ENCODE measurements at regions not wholly inside any gene's neighbourhood (a gene's known extent, or its start where the extent isn't known, plus 50 kb on each side); places are given as distances from the start of the nearest gene placed in this dataset.

GRCh38 chr2:60614319-60614718 lies 60.9 kb upstream of the BCL11A start:
- intact Hi-C loops (cut with micrococcal nuclease): no loop called here
- no peak for DNase-seq
- no peaks in the 10 kb centered on the region for H3K4me1 Mint-ChIP-seq
- H3K27ac Mint-ChIP-seq: no peak overlapping the region
- ChIA-PET CTCF (no interaction called here), POLR2A (no interaction called here)
- no peaks in the 10 kb centered on the region for H3K36me3 Mint-ChIP-seq (ENCODE audit: low read depth)
- no peak overlapping the region for H3K4me3 Mint-ChIP-seq
- H3K27me3 Mint-ChIP-seq: peaks cover 13% of the 10 kb centered on the region
- ATAC-seq (ENCODE audit: low read depth): no peak
- no peaks in the 10 kb centered on the region for H3K9me3 Mint-ChIP-seq
- TF ChIP-seq CTCF (IDR thresholded peaks at IDR 0.05): no peak

- ATAC-seq (ENCODE audit: low read depth): no peak
- Mint-ChIP-seq H3K36me3 (ENCODE audit: low read depth) (no peaks in the 10 kb centered on the region), H3K27me3 (peaks cover 22% of the 10 kb centered on the region), H3K4me3 (no peak overlapping the region), H3K27ac (no peak overlapping the region), H3K4me1 (no peaks in the 10 kb centered on the region), H3K9me3 (no peaks in the 10 kb centered on the region)
- intact Hi-C loops (cut with micrococcal nuclease): no loop called here
- CTCF ChIA-PET: no interaction called here
- no peak for TF ChIP-seq CTCF (IDR thresholded peaks at IDR 0.05)
- POLR2A ChIA-PET: no interaction called here
- no peak for DNase-seq
Measured at GRCh38 chr2:60621688-60622429, 68.4 kb upstream of the BCL11A start.

- no peak for DNase-seq
- ATAC-seq (ENCODE audit: low read depth): no peak
- POLR2A ChIA-PET: interaction anchor here (0.5 kb wide), 1 partner anchor 839 kb away, joined by 6 read pairs; no protein-coding TSS in a partner anchor
- CTCF ChIA-PET: no interaction called here
- H3K36me3 Mint-ChIP-seq (ENCODE audit: low read depth): no peaks in the 10 kb centered on the region
- H3K4me1 Mint-ChIP-seq: no peaks in the 10 kb centered on the region
- H3K4me3 Mint-ChIP-seq: no peak overlapping the region
- H3K27ac Mint-ChIP-seq: no peak overlapping the region
- H3K27me3 Mint-ChIP-seq: peaks cover 23% of the 10 kb centered on the region
- intact Hi-C loops (cut with micrococcal nuclease): no loop called here
- no peak for TF ChIP-seq CTCF (IDR thresholded peaks at IDR 0.05)
- H3K9me3 Mint-ChIP-seq: no peaks in the 10 kb centered on the region
Measured at GRCh38 chr2:60623040-60623439, 69.6 kb upstream of the BCL11A start.

- Mint-ChIP-seq H3K4me3 (no peak overlapping the region), H3K27me3 (peaks cover 27% of the 10 kb centered on the region), H3K27ac (no peak overlapping the region), H3K9me3 (no peaks in the 10 kb centered on the region), H3K36me3 (ENCODE audit: low read depth) (no peaks in the 10 kb centered on the region), H3K4me1 (no peaks in the 10 kb centered on the region)
- intact Hi-C loops (cut with micrococcal nuclease): no loop called here
- ChIA-PET POLR2A (no interaction called here), CTCF (no interaction called here)
- no peak for ATAC-seq (ENCODE audit: low read depth)
- TF ChIP-seq CTCF (IDR thresholded peaks at IDR 0.05): no peak
- no peak for DNase-seq
Measured at GRCh38 chr2:60627412-60627811, 74.0 kb upstream of the BCL11A start.

GRCh38 chr2:60628026-60628425 lies 74.6 kb upstream of the BCL11A start:
- no peak overlapping the region for H3K4me3 Mint-ChIP-seq
- intact Hi-C loops (cut with micrococcal nuclease): no loop called here
- TF ChIP-seq CTCF (IDR thresholded peaks at IDR 0.05): no peak
- POLR2A ChIA-PET: no interaction called here
- H3K36me3 Mint-ChIP-seq (ENCODE audit: low read depth): no peaks in the 10 kb centered on the region
- H3K27ac Mint-ChIP-seq: no peak overlapping the region
- H3K27me3 Mint-ChIP-seq: peaks cover 27% of the 10 kb centered on the region
- DNase-seq: no peak
- no peaks in the 10 kb centered on the region for H3K9me3 Mint-ChIP-seq
- CTCF ChIA-PET: no interaction called here
- ATAC-seq (ENCODE audit: low read depth): no peak
- H3K4me1 Mint-ChIP-seq: no peaks in the 10 kb centered on the region
